Left lobe of liver (tissue), 2 donors: ENCODE measurements at regions not wholly inside any gene's neighbourhood (a gene's known extent, or its start where the extent isn't known, plus 50 kb on each side); places are given as distances from the start of the nearest gene placed in this dataset.

ENCODE experiments used
- ATAC-seq: fragments of 200-7000 bp; cut with Tn5 transposase; one replicate; pipeline ENCODE4 v1.9.1; 2020; ENCODE audit warnings: mild to moderate bottlenecking, moderate library complexity
- DNase-seq: peaks from one replicate; pipeline ENCODE4 v3.0.0-alpha.2; 2020; ENCODE audit warnings: low spot score
- donor health status: DM: no; HTN: no; CAD: no; lungs with moderate emphysema.
- donor health status: DM: no; HTN: yes; CAD: no.

DNA sequence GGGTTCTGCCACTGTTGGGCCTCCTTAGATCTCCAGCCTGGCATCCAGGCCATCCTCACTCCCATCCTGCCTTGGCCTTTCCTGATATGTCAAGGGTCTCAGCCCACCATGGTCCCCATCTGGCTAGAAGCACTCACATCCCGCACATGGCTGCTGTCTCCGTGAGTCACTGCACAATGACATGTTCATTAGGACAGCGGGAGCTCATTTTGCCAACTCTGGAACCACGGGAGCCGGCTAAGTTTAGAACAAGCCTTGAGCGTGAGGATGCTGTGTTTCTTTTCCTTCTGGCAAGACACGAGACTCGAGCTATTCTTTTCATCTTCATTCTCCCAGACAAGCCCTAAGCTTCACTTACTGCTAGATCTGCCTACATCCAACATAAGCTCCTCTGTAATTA is 65.7 kb upstream of the KSR1 start:
- ATAC-seq (no peak), DNase-seq (peak; percentile 31)

- DNase-seq (no peak), ATAC-seq (no peak)
Measured at GRCh38 chr17:27391427-27391826, 64.8 kb upstream of the KSR1 start.

DNA sequence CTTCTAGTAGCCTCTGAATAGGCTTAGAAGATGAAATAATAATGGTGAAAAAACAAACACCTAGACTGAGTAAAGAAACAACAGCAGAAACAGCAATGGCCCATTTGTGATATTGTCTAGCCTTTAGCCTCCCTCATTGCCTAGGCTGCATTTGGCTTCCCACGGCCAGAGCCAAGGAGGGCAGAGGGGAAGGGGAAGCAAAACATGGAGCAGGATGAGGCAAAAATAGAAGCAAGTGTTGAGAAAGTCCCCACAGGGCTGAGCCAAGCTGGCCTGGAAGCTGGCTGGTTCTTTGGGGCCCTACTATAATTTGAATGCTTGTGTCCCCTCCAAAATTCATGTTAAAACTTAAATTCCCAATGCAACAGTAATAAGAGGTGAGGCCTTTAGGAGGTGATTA is 60.2 kb upstream of the KSR1 start:
- DNase-seq (peak; percentile 16), ATAC-seq (no peak)

DNA sequence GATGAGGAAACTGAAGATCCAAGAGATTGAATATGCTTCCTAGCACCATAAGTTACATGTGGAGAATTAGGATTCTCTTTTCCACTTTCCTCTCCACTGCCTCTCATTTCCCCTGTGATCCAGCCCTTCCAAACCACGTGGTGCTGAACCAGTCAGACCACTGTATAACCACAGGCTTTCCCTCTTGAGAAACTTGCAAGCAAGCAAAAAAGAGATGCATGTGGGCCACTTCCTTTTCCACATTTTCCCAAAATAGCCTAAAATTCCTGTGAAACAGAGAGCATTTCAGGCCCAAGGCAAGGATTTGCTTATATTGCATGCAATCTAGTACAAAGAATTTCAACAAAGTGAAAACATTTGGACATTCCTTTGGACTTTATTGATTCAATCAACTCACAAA is 59.3 kb upstream of the KSR1 start:
- ATAC-seq (no peak), DNase-seq (peak; percentile 7)

GRCh38 chr17:27398691-27399090 is 57.6 kb upstream of the KSR1 start:
- DNase-seq (no peak), ATAC-seq (no peak)

- ATAC-seq (no peak), DNase-seq (no peak)
Measured at GRCh38 chr17:27400991-27401390, 55.3 kb upstream of the KSR1 start.

- no peak for ATAC-seq
- DNase-seq = no peak
Measured at GRCh38 chr17:27402943-27403342, 53.3 kb upstream of the KSR1 start.

- ATAC-seq (no peak), DNase-seq (no peak)
Measured at GRCh38 chr17:27403480-27404005, 52.7 kb upstream of the KSR1 start.

GRCh38 chr17:27404676-27405075 is 51.6 kb upstream of the KSR1 start:
- ATAC-seq (no peak), DNase-seq (no peak)
